Right lung (tissue), 2 donors: ENCODE measurements at regions not wholly inside any gene's neighbourhood (a gene's known extent, or its start where the extent isn't known, plus 50 kb on each side); places are given as distances from the start of the nearest gene placed in this dataset.

Source experiments
- DNase-seq, 2 donors: peaks; one replicate each; pipeline ENCODE4 v3.0.0-alpha.2; 2013

DNA sequence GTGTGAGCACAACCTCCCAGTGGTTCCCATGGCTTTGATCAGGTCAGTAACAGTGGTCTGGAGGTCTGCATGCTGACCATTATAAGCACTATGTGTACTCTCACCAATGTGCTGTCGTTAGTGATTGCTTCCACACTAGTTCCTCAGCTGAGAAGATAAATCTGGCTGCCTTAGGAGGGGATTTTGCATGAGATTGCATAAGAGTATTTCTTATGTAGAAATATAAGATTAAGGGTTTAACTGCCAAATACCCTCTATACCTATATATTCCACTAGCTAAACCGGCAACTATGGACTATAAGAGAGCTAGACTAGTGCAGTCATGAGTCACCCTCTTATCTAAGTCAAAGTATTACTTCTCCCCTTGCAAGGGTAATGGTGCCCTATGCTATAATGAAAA lies 580.2 kb downstream of the CDH11 start:
- no peak for DNase-seq

DNA sequence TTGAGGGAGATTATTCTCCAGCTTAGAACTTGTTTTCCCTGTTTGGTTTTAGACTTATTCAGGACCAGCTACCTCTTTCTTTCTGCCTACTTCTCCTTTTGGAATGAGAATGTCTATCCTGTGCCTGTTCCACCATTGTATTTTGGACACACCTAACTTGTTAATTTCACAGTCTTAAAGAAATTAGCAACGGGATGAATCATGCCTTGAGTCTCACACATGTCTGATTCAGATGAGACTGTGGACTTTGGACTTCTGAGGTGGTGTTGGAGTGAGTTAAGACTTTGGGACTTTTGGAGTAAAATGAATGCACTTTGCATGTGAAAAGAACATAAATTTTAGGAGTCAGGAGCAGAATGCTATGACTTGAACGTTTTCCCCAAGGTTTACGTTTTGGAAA lies 581.4 kb downstream of the CDH11 start:
- no peak for DNase-seq

DNA sequence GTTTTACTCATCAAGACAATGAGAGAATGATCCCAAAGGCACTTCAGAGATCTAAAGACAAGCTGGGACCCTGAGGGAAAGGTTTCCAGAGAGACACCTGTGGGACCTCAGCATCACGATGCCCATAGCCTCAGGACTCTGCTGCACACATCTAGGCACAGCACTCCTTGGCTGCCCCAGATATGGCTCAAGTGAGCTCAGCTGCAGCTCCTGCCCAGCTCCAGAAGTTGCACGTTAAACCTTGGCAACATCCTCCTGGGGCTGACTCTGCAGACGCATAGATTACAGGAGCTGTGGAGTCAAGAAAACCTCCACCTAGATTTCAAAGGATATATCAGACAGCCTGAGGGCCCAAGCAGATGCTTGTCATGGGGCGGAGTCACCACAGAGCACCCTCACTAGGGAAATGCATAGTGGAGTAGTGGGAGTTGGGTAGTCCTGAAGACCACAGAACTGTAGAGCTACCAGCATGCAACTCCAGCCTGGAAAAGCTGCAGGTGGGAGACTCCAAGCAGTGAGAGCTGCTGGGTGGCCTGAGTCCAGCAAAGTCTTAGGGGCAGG lies 582.0 kb downstream of the CDH11 start:
- DNase-seq, result no peak

DNA sequence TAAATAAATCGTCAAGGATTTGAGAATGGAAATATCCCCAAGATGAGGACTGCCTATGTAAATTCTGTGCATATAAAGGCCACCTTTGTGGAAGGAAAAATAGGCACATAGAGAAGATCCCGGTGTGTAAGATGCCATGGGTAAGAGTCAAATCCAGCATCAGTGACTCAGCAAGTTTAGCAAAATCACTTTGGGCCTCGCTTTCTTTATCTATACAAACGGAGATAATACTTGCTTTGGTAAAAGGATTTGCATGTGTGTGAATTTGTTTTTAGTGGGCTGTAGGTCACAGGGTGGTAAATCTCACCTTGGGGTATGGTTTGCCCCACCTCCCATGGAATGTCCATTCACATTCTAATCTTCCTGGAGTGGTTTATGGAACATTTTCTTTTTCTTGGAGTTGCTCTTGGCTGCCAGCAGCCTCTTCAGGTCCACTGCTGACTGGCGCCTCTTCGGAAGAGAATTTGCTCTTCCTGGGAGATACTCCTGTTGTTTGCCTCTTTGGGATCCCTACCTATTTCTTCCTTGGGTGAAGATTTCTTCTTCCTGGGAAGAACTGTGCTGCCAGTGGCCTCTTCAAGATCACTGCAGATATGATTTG lies 587.6 kb downstream of the CDH11 start:
- no peak for DNase-seq

DNA sequence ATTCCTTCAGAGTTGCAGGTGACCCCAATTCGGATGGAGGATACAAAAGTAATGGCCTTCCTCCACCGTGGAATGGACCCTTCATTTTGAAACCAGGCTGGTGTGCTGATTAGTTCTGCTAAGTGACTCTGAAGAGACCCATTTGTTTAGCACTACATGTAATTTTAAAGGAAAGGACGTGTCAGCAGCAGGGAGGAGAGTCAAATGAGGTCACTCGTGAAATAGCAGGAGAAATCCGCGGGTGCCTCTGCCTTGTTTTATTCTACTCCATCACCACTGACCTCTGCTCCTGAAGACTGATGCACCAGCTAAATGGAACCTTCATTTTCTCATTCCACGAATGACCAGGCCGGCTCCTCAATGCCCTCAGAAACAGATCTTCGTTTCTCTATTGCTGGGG lies 589.2 kb downstream of the CDH11 start:
- no peak for DNase-seq

DNA sequence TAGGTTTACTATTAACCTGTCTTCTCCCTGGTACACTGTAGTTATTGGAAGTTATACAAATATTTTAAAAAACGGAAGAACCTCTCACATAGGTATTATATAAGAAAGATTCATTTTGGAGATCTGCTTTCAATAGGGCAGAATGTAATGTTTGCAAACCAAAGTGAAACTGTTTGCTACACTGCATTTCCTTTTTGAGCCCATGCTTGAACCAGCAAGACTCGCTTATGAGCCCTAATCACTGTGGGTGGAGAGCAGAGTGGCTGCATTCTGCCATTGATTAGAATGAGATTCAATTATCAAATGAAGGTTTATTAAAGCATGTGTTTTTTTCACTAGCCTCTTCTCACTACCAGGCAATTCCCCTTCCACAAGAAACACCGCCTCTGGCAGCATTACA lies 589.7 kb downstream of the CDH11 start:
- DNase-seq, result no peak

DNA sequence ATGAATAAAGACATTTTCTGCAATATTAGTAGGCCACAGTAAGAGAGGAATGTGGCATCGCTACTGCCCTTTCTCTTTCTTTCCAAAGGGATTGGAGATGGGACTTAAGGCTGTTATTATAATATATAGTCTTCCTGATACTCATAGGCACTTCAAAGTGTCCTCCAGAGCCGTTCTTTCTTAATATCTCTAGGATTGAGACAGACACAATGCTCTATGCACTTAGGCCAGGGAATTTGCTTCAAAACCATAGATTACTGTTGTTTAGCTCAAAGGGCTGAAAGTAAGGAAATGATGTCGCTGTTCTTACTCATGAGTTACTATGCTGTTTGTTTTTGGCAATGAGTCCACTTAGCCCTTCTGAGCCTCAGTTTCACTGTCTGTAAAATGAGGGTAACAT lies 590.5 kb downstream of the CDH11 start:
- no peak for DNase-seq

DNA sequence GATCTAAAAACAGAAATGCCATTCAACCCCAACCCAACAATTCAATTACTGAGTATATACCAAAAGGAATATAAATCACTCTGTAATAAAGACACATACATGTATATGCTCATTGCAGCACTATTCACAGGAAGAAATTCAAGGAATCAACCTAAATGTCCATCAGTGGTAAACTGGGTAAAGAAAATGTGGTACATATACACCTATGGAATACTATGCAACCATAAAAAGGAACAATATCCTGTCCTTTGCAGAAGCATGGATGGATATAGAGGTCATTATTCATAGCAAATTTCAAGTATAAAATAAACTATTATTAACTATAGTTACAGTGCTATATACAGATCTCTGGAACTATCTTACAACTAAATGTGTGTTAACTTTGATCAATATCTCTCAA lies 599.3 kb downstream of the CDH11 start:
- DNase-seq, result no peak

DNA sequence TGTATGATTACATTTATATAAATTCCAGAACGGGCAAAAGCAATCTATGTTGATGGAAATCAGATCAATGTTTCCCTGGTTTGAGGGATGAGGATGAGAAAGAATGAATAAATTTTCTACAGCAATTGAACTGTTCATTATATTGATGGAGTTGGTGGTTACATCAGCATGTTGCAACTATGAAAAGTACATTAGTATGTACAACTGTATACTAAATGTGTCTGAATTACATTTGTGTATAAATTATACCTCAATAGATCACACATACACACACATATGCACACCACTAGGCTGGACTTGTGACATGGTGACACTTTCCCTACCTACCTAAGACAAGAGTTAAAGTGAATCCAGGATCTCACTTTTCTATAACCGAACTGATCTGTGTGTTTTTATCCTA lies 608.0 kb downstream of the CDH11 start:
- no peak for DNase-seq

DNA sequence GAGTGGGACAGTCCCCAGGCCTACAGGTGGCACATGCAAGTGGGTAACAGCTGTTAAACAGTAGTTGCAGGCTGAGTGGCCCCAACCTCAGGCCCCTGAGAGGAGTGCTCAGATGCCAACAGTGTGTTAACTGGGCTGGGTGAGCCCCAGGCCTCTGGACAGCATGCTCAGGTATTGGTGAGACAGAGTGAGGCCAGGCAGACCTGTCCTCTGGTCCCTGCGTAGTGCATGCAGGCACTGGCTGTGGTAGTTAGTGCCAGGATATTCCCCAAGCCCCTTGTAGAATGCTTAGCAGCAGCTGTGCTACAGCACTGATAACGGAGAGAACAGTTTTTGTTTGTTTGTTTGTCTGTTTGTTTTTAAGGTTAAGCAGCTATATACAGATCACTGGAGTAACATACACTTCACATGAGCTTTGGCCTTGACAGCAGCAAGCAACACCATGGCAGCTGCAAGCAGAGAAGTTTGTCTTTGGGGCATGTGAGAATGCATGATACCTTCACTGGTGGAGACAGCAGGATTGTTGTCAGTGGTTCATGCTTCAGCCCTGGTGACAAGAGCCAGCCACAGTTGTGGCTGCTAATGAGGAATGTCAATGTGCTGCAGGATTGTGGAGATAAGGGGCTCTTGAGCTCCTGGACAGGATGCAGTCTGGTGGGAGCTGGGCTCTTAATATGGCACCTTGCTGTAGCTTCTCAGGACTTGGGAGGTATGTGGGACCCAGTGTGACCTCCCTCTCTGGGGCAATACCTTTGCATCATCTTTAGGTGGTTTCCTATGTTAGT lies 614.4 kb downstream of the CDH11 start:
- DNase-seq, result no peak

DNA sequence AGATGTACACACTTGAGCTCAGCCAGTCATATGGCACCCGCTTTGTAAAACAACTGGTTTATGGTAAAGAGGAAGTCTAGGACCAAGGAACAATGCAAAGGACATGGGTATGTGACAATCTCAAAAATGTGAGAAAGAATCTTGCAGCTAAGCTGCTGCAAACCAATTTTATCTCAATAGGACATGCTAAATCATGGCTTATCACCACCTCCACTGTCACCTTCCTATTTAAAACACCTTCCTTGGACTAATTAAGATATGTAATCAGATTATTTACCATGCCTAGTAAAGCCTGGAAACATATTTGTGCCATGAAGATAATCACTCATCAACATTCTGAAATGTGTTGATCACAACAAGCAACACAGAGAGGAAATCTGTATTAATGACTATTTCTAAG lies 622.7 kb downstream of the CDH11 start:
- no peak for DNase-seq

DNA sequence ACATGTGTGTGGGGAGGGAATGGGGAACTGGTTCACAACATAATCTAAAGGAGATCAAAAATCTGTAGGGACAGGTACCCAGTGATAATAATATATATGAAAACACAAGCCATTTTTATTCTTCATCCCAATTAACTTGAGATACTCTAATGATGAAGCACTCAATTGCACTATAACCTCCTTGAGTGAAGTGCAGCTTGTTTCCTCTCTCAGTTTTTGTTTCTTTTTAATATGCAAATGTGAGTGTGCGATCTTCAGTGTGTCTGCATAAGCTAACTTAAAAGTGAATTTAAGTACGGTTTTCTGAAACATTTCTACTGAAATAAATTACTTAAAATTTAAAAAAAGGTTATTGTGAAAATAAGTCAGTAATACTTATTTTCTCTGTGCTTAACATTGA lies 623.5 kb downstream of the CDH11 start:
- DNase-seq, result no peak

DNA sequence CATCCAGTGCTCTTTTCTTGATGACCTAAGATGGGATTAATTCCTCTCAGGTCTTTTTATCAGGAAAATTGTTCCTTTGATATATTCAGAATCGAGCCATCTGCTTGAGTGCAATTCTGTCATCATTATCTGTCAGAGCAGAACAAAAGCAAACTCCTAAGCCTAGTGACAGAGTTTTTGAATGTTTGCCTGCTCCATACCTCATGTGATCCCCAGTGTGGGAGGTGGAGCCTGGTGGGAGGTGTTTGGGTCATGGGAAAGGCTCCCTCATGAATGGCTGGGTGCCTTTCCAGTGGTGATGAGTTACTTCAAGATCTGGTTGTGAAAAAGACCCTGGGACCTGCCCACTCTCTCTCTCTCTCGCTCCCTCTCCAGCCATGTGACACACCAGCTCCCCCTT lies 628.2 kb downstream of the CDH11 start:
- no peak for DNase-seq

DNA sequence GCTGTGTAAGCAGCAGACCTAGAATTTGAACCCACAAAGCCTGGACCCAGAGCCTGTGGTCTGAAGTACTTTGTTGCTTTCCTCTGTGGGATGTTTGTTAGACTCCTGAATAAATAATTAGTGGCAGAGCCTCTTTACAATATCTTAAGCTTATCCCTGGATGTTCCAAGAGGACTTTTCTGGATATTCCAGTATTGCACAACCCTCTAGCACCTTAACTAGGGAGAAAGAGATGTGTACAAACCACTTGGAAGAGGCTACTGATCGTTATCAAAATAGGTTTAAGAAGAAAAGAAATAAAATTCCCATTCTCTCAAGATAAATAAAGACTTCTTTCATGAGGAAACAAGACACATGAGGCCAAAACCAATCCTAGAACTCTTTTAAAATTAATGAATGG lies 632.4 kb downstream of the CDH11 start:
- no peak for DNase-seq

DNA sequence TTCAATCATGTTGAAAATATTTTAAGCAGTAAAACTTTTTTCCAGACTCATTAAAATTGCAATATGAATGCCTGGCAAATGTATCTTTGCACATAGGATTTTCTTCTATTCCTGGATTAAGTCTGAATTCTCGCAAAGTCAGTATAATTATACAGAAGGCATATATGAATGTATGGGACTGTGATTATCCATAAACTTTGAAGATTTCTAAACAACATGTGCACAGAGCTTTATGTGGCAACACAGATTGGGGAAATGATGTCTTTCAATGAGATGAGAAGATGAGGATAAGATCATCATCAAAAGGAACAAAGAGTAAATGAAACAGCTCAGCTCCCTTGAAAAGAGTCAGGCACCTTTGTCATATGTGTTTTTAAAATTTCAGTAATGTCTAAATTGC lies 635.3 kb downstream of the CDH11 start:
- DNase-seq, result no peak

DNA sequence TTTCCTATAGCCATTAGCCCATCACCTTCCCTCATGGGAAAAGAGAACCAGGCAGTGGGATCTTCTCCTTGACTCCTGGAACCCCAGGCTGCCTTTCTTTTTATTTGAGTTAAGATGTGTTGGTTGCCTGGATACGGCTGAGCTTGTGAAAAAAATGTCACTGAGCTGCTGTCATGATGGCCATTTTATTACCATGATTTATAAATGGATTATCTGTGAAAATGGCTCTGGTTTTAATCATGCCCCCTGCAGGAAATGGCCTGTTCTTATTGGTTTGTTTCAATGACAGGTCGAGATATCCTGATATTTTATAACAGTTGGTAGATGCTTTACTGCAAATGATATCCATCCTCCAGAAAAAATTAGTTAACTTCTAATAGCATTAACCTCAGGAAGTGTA lies 640.4 kb downstream of the CDH11 start:
- DNase-seq, result no peak

DNA sequence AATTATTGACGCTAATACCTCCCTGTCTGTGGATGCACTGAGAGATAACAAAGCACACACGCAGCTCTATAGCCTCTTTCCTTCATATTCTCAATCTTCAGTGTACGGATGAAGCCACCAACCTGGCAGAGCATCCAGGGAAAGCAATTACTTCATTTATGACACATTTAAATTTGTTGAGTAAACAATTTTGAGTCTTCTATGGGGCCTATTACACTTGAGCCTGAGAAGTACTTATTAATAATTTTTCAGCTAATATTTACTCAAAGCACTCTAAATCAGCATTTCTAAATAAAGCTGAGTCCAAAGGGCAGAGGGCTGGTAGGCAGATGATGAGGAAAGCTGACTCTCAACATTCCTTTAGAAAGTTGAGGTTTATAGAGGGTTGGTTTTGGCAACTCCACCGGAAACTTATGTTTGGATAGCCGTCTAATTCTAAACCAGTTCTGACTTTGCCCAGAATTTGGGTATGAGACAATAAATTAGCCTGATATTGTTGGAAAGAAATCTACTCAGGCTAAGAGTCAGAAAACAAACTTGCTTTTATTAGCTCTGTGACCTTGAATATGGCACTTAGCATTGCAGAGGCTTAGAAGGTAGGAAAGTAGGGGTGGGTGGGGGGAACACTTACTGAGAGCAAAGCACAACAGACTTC lies 643.5 kb downstream of the CDH11 start:
- DNase-seq, result peak; percentile 26 to 39

DNA sequence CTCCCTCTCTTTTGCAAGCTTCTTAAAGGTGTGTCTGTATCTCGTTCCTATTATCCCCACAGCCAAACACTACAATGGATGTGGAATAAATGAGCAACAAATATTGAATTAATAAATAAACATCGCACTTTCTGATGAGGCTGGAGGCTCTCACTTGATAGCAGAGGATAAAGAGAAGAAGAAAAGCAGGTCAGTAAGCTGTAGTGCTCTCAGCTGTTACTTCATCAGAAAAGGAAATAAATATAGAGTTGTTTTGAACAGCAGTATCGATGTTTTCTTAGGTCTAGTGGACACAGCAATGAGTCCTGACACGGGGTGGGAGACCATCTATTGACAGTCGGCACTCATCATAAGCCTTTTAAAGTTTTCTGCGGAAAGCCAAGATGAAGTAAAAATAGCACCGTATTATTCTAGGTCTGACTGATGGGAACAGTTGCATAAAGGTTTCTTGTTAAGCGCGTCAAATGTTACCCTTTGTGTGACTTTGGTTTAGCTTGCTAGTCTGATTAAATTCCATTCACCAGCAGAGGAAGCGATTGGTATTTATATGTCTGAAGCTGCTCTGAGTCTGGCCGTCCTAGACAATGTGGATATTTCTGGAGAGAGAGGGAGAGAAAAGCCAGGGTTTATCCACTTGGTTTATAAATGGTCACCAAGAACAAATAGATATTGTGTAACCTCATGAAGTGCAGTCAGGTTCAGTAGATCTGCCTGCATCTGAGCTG lies 646.1 kb downstream of the CDH11 start:
- no peak for DNase-seq

DNA sequence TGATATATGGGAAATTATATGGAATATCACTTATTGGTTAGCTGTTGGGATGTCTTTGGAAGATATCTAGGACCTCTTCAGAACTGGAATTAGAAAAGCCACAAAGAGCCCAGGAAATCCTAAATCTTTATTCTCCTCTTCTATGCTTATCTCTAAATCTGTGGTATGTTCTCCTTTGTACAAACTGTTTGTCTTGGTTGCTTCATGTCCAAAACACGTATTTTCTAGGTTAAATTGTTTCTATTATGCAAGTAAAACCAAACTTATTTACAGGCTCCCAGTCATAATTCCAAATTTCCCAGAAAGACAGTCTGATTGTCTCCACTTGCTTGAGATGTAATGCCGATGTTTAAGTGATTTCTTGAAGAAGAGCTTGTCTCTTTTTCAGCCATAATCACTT lies 650.9 kb downstream of the CDH11 start:
- no peak for DNase-seq

DNA sequence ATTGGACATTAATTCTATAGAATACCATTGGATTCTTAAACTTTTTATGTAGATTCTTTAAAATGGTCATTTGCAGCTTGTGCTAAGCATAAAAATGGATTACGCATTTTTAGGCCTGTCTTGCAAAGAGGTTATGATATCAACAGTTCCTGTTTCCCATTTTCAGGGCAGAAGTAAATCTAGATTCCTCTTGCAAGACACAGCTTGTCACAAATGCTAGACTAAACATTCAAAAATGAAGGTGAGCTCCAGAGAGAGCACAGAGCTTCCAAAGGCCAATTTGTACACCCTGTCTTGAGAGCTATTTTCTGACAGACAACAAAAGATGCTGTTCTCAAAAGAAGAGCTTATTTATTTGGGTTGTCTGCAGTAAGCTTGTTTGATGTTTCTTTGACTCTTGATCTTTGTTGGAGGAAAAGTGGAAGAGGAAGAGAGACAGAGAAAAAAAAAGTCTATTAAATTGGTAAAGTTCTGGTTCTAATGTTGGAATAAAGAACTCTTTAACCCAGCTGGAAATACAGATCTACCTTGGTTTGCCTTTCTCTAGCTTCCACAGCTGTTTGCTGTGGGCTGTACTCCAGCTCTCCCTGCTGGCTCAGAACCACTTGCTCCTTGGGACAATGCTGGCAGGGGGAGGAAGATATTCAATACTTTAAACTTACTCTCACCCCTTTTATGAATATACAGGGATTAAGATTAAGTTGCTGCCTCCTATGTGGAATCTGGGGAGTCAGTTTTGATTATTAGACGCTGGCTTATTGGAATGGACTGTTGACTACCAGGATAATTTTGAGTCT lies 651.8 kb downstream of the CDH11 start:
- DNase-seq, result no peak

DNA sequence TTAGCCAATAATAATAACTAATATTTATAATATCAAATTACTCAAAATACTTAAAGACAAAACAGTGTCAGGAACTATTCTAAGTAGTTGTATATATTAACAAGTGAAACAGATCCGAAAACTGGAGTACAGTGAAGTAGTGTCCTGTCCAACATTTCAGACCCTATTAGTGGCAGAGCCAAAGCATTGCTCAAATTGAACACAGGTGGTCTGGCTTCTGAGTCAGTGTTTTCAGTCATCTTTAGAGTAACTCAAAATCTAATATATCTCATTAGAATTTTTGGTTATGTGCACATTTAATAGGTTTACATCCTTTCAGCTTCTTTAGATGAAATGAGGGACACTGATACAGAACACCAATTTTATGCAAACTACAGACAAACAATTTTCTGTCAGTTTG lies 652.5 kb downstream of the CDH11 start:
- no peak for DNase-seq
